NAMALWA (cell line): ENCODE measurements at regions not wholly inside any gene's neighbourhood (a gene's known extent, or its start where the extent isn't known, plus 50 kb on each side); places are given as distances from the start of the nearest gene placed in this dataset.

Experiments
- DNase-seq: peaks from one replicate; pipeline ENCODE4 v3.0.0-alpha.2; 2015; ENCODE audit warnings: low spot score

DNA sequence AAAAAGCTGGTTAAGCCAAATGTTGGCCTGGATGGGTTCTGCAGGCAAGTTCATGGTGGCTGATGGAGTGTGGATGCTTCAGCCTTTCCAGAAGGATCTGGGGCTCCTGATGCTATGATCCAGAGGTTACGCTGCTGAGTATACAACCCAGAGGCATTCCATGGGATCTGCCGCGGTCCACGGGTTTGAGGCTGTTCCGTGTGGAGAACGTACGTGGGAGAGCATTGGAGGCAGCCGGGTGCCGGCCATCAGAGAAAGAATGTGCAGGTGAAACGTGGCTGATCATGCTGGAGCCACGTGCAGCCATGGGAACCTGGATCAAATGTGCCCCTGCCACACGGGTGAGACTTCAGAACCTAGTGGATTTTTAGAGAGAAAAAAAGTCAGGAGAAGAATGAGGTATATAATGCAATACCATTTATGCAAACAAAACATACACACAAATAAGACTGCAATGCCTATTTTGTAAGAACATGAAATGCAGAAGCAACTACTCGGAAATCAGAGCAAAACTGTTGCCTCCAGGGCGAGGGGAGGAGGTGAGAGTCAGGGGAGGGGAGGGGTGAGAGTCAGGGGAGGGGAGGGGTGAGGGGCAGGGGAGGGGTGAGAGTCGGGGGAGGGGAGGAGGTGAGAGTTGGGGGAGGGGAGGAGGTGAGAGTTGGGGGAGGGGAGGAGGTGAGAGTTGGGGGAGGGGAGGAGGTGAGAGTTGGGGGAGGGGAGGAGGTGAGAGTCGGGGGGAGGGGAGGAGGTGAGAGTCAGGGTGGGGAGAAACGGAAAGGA is 116.5 kb upstream of the C1orf174 start:
- DNase-seq, result peak; percentile 21

- DNase-seq, result no peak
Measured at GRCh38 chr1:4017636-4018365, 117.7 kb upstream of the C1orf174 start.

GRCh38 chr1:4018466-4019146 is 118.5 kb upstream of the C1orf174 start:
- no peak for DNase-seq

GRCh38 chr1:4019147-4019521 is 119.1 kb upstream of the C1orf174 start:
- no peak for DNase-seq

DNA sequence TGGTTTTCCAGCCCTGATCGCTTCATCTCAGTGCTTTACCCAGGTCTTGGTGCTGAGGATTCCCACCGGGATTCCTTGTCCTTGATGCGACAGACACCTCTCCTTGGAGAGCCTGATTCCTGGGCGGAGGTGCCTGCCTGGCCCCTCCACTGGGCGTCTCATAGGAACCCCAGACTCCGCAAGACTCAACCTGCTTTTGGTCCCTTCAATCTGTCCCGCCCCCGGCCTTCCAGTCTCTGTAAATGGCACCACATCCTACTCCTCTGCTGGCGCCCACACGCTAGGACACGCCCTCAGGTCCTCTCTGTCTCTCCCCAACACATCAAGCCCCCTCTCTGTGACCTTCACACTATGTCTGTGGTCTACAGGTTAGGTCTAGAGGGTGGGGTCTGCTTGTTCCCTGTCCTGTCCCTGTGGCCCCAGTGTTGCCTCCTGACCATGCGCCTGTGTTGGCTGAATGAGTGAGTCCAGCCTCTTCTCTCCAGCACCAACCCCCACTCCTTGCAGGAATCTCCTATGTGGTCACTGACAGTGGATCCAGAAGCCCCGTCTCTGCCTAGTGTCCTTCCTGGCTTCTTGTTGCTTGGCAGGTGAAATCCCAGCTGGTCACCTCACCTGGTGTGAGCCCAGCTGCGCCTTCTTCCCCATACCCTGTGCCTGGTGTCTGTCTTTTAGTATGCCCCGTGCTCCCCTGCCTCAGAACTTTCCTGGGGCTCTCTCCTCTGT is 119.7 kb upstream of the C1orf174 start:
- no peak for DNase-seq

- no peak for DNase-seq
Measured at GRCh38 chr1:4020449-4020848, 120.4 kb upstream of the C1orf174 start.

GRCh38 chr1:4021136-4021973 is 121.3 kb upstream of the C1orf174 start:
- DNase-seq, result no peak

DNA sequence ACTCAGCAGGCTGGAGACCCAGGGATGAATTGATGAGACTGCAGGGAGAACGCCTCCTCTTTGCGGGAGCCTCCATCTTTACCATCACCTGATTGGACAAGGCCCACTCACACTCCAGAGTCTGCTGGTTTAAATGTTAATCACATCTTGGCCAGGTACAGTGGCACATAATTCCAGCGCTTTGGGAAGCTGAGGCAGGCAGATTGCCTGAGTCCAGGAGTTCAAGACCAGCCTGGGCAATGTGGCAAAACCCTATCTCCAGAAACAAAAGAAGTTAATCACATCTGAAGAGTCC is 121.8 kb upstream of the C1orf174 start:
- DNase-seq, result no peak

GRCh38 chr1:4022715-4023114 is 122.6 kb upstream of the C1orf174 start:
- DNase-seq, result no peak

- DNase-seq, result no peak
Measured at GRCh38 chr1:4023678-4024077, 123.6 kb upstream of the C1orf174 start.

DNA sequence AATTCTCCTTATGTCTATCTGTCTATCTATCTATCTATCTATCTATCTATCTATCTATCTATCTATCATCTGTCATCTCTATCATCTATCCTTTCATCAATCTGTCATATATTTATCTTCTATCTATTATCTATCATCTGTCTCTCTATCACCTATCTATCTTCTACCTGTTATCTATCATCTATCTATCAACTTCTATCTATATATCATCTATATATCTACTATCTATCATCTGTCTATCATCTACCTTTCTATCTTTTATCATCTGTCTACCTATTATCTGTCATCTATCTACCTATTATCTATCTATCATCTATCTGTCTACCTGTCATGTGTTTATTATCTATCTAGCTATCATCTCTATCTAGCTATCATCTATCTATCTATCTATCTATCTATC is 124.7 kb upstream of the C1orf174 start:
- DNase-seq, result no peak

- no peak for DNase-seq
Measured at GRCh38 chr1:4025752-4026151, 125.7 kb upstream of the C1orf174 start.

DNA sequence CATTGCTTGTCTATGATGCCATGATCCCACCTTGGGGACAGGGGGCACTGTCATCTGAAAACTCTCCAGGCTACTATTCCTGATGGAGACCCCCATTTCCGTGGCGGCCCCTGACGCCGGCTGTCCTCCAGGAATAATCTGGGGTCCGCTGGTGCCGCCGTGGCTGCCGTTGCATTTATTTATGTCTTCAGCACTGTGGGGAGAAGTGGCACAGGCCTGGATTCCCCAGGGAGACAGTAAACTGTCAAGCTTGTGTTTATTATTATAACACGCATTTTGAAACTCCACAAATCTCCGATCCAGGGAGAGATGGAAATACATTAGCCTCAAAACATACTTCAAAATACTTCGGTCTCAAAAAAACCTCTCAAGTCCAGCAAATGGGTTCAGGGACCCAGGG is 126.9 kb upstream of the C1orf174 start:
- DNase-seq, result no peak

DNA sequence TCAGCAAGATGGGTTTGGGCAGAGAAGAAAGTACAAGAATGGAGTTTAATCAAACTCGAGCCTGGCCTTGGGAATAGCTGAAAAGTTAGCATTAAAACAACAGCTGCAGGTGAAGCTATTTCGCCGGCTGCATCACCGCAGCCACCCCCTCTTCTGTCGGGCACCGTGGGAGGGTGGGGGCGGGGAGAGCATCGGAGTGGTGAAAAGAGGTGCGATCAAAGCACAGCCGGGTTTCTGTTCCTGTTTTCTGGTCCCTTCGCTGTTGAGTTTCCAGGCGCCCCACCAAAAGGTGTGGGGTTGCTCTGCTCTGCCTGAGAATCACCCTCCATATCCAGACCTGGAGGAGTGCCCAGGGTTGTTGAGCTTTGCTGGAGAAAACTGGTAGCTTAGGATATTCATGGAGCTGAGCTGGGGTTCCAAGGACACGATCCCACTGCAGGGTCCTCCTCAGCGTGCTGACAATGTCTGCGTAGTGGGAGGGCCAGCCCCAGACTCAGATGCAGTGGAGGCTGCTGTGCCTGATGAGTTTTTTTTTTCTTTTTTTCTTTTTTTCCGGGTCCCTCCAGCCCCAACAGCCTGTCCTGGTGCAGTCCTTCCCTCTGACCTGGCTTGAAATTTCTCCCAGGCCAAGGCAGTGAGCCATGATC is 127.5 kb upstream of the C1orf174 start:
- peak; percentile 95 for DNase-seq

DNA sequence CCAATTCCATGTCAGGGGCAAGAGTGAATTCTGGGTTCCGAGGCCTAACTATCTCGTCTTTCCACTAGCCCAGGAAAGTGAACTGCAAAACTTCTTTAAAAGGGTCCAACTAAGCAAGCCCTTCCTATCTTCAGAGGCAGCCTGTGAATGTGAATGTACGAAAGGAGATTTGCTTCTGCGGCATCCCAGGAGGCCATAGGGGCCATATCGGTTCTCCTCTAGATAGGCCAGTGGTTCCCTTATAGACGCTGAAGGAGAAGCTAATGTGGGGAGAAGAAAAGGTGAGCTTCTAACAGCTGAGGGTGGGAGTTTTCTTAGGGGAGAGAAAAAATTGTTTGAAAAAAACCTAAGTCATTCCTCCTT is 128.0 kb upstream of the C1orf174 start:
- no peak for DNase-seq

DNA sequence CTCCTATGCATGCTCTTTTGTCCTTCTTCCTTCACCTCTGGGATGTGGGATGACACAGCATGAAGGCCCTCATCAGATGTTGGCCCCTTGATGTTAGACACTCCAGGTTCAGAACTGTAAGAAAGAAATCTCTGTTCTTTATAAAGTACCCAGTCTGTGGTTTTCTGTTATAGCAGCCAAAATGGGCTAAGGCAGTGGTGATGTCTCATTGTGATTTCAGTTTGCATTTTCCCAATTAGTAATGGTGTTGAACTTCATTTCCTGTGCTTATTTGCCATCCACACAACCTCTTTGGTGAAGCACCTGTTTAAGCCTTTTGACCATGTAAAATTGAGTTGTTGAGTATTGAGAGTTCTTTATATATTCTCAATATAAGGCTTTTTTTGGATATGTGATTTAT is 129.3 kb upstream of the C1orf174 start:
- DNase-seq, result no peak

GRCh38 chr1:4032571-4032970 is 132.5 kb upstream of the C1orf174 start:
- no peak for DNase-seq

GRCh38 chr1:4033129-4033676 is 133.1 kb upstream of the C1orf174 start:
- no peak for DNase-seq

GRCh38 chr1:4033713-4034112 is 133.6 kb upstream of the C1orf174 start:
- no peak for DNase-seq

DNA sequence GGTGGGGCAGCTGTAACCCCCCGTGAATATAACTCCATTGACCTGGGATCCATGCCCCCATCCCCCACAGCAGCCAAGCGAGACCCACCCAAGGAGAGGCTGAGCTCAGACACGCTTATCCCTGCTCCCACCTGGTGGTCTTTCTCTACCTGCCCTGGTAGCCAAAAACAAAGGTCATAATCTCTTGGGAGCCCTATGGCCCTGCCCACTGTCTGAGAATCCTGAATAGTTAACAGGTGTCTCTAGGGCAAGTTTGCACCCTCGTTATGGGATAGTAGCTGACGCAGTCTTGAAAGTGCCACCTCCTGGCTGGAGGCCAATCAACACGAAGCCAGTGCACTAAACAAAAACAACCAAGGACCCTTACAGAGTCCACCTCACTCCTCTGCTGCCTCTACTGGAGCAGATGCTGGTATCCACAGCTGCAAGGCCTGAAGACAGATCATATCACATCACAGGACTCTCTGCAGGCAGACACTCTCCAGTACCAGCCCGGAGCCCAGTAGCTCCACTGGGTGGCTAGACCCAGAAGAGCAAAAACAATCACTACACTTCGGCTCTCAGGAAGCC is 134.3 kb upstream of the C1orf174 start:
- DNase-seq, result no peak

DNA sequence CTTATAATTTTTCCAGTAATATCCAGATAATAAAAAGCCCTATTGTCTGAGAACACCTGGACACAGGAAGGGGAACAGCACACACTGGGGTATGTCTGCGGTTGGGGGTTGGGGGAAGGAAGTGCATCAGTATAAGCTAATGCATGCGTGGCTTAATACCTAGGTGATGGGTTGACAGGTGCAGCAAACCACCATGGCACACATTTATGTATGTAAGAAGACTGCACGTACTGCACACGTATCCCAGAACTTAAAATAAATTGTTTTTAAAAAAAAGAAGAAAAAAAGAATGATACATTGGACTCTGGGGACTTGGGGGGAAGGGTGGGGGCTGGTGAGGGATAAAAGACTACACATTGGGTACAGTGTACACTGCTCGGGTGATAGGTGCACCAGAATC is 144.9 kb upstream of the C1orf174 start:
- no peak for DNase-seq
